PC-3 (cell line): ENCODE measurements at regions not wholly inside any gene's neighbourhood (a gene's known extent, or its start where the extent isn't known, plus 50 kb on each side); places are given as distances from the start of the nearest gene placed in this dataset.

Experiments used
- CTCF ChIP-seq: fragments of 300-600 bp; sonication (generic); conservative IDR thresholded peaks from 2 replicates; pipeline ENCODE4 v1.5.1; 2017; ENCODE audit warnings: antibody characterized with exemption, low read depth, mild to moderate bottlenecking, low read length
- EZH2 ChIP-seq: fragments of 300-600 bp; sonication (generic); IDR thresholded peaks from one replicate; pipeline ENCODE4 v1.6.1; 2017; ENCODE audit warnings: antibody characterized with exemption, mild to moderate bottlenecking, low read length; ENCODE audit not compliant: unreplicated experiment
- EZH2phosphoT487 ChIP-seq: fragments of 300-600 bp; sonication (generic); IDR thresholded peaks from 2 replicates; pipeline ENCODE4 v1.6.1; 2018; ENCODE audit warnings: mild to moderate bottlenecking, antibody characterized with exemption, low read length, borderline replicate concordance

DNA sequence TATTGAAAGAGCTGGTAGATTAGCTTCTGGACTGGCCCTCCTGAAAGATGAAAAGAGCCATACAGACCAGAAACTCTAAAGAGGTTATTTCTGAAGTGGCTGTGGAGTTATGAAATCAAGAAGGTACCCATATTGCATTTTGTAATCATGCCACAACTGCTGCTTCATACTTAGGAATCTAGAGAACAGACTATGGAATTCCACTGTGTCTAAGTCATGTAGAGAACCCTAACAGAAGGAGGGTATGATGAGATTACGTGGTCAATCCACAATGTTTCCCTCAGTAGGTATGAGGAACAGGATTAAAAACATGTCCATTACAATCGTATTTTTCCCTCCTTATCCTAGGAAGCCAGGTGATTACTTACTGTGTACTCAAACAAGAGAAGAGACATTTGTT, 708.8 kb downstream of the RERGL start:
- TF ChIP-seq EZH2 (no peak), CTCF (no peak), EZH2phosphoT487 (no peak)
